ENCODE measurements at regions not wholly inside any gene's neighbourhood (a gene's known extent, or its start where the extent isn't known, plus 50 kb on each side); places are given as distances from the start of the nearest gene placed in this dataset.

- TF ChIP-seq POLR2A (IDR thresholded peaks at IDR 0.05; ENCODE audit: low read depth) (no peak), CTCF (IDR thresholded peaks at IDR 0.05) (no peak)
Observed at GRCh38 chr18:73047688-73048087, 179.9 kb upstream of the NETO1 start.
